ENCODE measurements at regions not wholly inside any gene's neighbourhood (a gene's known extent, or its start where the extent isn't known, plus 50 kb on each side); places are given as distances from the start of the nearest gene placed in this dataset.

DNA sequence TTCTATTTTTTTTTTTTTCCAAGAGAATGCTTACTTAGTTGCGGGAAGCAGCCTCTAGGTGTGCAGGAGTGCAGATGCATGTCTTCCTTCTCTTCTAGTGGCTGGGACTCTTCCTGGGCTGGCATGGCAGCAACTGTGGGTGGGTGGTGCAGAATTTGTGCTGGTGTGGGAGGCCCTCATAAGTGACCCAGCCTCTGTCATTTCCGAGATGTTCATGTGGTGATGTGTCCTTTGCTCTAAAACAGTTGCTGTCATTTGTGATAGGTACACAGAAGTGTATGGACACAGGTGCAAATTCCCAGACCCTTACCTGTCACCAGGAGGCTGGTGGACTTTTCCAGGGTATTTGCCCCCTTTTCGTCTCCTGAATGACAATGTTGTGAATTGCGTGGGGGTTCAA, 367.7 kb downstream of the KCNRG start:
- no peak for TF ChIP-seq POLR2A (IDR thresholded peaks at IDR 0.05)
- TF ChIP-seq, protein P1, sequence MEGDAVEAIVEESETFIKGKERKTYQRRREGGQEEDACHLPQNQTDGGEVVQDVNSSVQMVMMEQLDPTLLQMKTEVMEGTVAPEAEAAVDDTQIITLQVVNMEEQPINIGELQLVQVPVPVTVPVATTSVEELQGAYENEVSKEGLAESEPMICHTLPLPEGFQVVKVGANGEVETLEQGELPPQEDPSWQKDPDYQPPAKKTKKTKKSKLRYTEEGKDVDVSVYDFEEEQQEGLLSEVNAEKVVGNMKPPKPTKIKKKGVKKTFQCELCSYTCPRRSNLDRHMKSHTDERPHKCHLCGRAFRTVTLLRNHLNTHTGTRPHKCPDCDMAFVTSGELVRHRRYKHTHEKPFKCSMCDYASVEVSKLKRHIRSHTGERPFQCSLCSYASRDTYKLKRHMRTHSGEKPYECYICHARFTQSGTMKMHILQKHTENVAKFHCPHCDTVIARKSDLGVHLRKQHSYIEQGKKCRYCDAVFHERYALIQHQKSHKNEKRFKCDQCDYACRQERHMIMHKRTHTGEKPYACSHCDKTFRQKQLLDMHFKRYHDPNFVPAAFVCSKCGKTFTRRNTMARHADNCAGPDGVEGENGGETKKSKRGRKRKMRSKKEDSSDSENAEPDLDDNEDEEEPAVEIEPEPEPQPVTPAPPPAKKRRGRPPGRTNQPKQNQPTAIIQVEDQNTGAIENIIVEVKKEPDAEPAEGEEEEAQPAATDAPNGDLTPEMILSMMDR (IDR thresholded peaks at IDR 0.05): no peak
- TF ChIP-seq POLR2AphosphoS5 (IDR thresholded peaks at IDR 0.05): no peak

Measured in prostate gland (tissue), 2 donors.